ENCODE measurements at regions not wholly inside any gene's neighbourhood (a gene's known extent, or its start where the extent isn't known, plus 50 kb on each side); places are given as distances from the start of the nearest gene placed in this dataset.

DNA sequence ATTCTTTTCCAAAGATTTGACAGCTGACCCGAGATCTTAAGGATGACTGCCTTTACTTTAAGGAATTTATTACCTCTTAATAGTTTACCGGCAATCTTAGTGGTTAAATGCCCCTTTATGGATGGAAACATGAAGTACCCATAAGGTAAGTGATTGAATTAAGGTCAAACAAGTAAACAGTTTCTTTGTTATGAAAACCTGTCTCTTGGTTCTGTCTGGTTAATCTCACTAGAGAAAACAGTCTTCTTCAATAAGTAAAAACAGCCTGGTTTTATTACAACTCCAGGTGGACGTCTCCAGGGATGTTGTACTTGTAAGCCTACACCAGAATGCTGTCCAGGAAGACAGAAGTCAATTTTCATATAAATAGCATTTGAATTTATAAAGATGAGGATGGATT is 161.8 kb upstream of the MTPN start:
- in situ Hi-C loops (cut with HindIII; ENCODE audit: low pct_unique_long_range_greater_than_20kb, low sequenced_read_pairs) (no loop called here), intact Hi-C loops (cut with micrococcal nuclease; ENCODE audit: unreplicated experiment) (no loop called here)
- Histone ChIP-seq H3K27ac (ENCODE audit: low read length) (no peak overlapping the region), H3K27me3 (ENCODE audit: control insufficient read depth, insufficient read depth, low read length) (peaks cover 2% of the 10 kb centered on the region; the same call in 1 of the 2 replicates), H3K4me3 (ENCODE audit: low read depth in 2 of 2, low read length in 2 of 2) (no peak overlapping the region), H3K4me1 (ENCODE audit: control insufficient read depth, insufficient read depth, low read length) (no peaks in the 10 kb centered on the region), H3K9me3 (ENCODE audit: control insufficient read depth, insufficient read depth, low read depth, low read length) (no peaks in the 10 kb centered on the region), H3K36me3 (ENCODE audit: control insufficient read depth, insufficient read depth, low read length) (no peaks in the 10 kb centered on the region)
- DNase-seq (ENCODE audit: low read depth, low spot score) (no peak), ATAC-seq (no peak)
- ChIA-PET CTCF (no interaction called here), POLR2A (no interaction called here)
- no TSS peak for BruUV-seq (replicated peaks)
- no peak for TF ChIP-seq SIN3A (IDR thresholded peaks at IDR 0.05; ENCODE audit: borderline replicate concordance, insufficient read depth, low read depth, low read length)
- TF ChIP-seq, protein P1, sequence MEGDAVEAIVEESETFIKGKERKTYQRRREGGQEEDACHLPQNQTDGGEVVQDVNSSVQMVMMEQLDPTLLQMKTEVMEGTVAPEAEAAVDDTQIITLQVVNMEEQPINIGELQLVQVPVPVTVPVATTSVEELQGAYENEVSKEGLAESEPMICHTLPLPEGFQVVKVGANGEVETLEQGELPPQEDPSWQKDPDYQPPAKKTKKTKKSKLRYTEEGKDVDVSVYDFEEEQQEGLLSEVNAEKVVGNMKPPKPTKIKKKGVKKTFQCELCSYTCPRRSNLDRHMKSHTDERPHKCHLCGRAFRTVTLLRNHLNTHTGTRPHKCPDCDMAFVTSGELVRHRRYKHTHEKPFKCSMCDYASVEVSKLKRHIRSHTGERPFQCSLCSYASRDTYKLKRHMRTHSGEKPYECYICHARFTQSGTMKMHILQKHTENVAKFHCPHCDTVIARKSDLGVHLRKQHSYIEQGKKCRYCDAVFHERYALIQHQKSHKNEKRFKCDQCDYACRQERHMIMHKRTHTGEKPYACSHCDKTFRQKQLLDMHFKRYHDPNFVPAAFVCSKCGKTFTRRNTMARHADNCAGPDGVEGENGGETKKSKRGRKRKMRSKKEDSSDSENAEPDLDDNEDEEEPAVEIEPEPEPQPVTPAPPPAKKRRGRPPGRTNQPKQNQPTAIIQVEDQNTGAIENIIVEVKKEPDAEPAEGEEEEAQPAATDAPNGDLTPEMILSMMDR (IDR thresholded peaks at IDR 0.05): no peak
- no peak for TF ChIP-seq TCF7L2 (IDR thresholded peaks at IDR 0.05; ENCODE audit: low read depth, low read length)
- TF ChIP-seq POLR2AphosphoS5 (IDR thresholded peaks at IDR 0.05; ENCODE audit: low read depth, low read length): no peak
- TF ChIP-seq, protein P2, sequence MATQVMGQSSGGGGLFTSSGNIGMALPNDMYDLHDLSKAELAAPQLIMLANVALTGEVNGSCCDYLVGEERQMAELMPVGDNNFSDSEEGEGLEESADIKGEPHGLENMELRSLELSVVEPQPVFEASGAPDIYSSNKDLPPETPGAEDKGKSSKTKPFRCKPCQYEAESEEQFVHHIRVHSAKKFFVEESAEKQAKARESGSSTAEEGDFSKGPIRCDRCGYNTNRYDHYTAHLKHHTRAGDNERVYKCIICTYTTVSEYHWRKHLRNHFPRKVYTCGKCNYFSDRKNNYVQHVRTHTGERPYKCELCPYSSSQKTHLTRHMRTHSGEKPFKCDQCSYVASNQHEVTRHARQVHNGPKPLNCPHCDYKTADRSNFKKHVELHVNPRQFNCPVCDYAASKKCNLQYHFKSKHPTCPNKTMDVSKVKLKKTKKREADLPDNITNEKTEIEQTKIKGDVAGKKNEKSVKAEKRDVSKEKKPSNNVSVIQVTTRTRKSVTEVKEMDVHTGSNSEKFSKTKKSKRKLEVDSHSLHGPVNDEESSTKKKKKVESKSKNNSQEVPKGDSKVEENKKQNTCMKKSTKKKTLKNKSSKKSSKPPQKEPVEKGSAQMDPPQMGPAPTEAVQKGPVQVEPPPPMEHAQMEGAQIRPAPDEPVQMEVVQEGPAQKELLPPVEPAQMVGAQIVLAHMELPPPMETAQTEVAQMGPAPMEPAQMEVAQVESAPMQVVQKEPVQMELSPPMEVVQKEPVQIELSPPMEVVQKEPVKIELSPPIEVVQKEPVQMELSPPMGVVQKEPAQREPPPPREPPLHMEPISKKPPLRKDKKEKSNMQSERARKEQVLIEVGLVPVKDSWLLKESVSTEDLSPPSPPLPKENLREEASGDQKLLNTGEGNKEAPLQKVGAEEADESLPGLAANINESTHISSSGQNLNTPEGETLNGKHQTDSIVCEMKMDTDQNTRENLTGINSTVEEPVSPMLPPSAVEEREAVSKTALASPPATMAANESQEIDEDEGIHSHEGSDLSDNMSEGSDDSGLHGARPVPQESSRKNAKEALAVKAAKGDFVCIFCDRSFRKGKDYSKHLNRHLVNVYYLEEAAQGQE (IDR thresholded peaks at IDR 0.05; ENCODE audit: insufficient read depth in 1 of 2, low read depth in 2 of 2, low read length in 1 of 2): no peak

DNA sequence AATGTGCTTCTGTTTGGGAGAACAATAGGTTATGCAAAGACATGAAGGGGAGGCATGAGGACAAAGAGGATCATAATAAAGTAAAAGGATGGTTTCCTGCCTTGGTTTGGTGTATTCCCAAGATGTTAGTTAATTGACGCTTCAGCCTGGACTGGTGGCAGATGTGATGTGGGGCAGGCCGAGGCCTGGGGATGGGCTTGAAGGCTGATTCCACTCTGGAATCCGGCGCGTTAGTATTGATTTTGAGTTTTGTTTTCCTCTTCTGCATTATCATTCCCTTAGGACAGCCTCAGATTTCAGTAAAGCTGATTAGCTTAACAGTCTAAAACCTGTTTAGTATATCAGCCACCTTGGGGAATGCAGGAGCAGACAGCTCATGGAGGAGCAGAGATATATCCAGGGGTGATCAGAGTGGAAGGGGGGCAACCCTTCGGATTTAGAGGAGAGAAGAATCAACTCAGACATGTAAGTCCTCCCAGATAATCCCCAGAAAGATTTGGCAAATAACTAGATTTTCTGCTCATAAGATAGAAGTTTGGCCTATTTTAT is 159.8 kb upstream of the MTPN start:
- no peak overlapping the region for H3K27ac ChIP-seq (ENCODE audit: low read length)
- no peaks in the 10 kb centered on the region for H3K4me1 ChIP-seq (ENCODE audit: control insufficient read depth, insufficient read depth, low read length)
- intact Hi-C loops (cut with micrococcal nuclease; ENCODE audit: unreplicated experiment): no loop called here
- H3K9me3 ChIP-seq (ENCODE audit: control insufficient read depth, insufficient read depth, low read depth, low read length): no peaks in the 10 kb centered on the region
- BruUV-seq (replicated peaks): no TSS peak
- ATAC-seq: no peak
- DNase-seq (ENCODE audit: low read depth, low spot score): no peak
- peaks cover 2% of the 10 kb centered on the region; the same call in 1 of the 2 replicates for H3K27me3 ChIP-seq (ENCODE audit: control insufficient read depth, insufficient read depth, low read length)
- CTCF ChIA-PET: no interaction called here
- H3K36me3 ChIP-seq (ENCODE audit: control insufficient read depth, insufficient read depth, low read length): no peaks in the 10 kb centered on the region
- in situ Hi-C loops (cut with HindIII; ENCODE audit: low pct_unique_long_range_greater_than_20kb, low sequenced_read_pairs): no loop called here
- POLR2A ChIA-PET: no interaction called here
- no peak for TF ChIP-seq SIN3A (IDR thresholded peaks at IDR 0.05; ENCODE audit: borderline replicate concordance, insufficient read depth, low read depth, low read length)
- TF ChIP-seq, protein P1 (IDR thresholded peaks at IDR 0.05): no peak
- TF ChIP-seq TCF7L2 (IDR thresholded peaks at IDR 0.05; ENCODE audit: low read depth, low read length): no peak
- TF ChIP-seq POLR2AphosphoS5 (IDR thresholded peaks at IDR 0.05; ENCODE audit: low read depth, low read length): no peak
- TF ChIP-seq, protein P2 (IDR thresholded peaks at IDR 0.05; ENCODE audit: insufficient read depth in 1 of 2, low read depth in 2 of 2, low read length in 1 of 2): no peak
- no peak overlapping the region for H3K4me3 ChIP-seq (ENCODE audit: low read depth in 2 of 2, low read length in 2 of 2)

Measured in Panc1 (cell line).